ENCODE measurements at regions not wholly inside any gene's neighbourhood (a gene's known extent, or its start where the extent isn't known, plus 50 kb on each side); places are given as distances from the start of the nearest gene placed in this dataset.
"Not testable (repeated sequence)": the region's sequence is repeated elsewhere in the genome, so short reads cannot be mapped to it uniquely, and the experiment has no call there.

GRCh38 chr3:153038367-153038766 lies 123.7 kb upstream of the RAP2B start:
- DNase-seq = no peak

GRCh38 chr3:153038779-153039178 lies 123.2 kb upstream of the RAP2B start:
- DNase-seq = no peak

GRCh38 chr3:153041181-153041580 lies 120.8 kb upstream of the RAP2B start:
- DNase-seq = no peak

GRCh38 chr3:153042088-153042487 lies 119.9 kb upstream of the RAP2B start:
- no peak for DNase-seq

- DNase-seq = no peak
Observed at GRCh38 chr3:153043729-153044328, 118.2 kb upstream of the RAP2B start.

GRCh38 chr3:153045150-153045549 lies 116.9 kb upstream of the RAP2B start:
- no peak for DNase-seq

- no peak for DNase-seq
Observed at GRCh38 chr3:153050978-153051377, 111.0 kb upstream of the RAP2B start.

- DNase-seq = no peak
Observed at GRCh38 chr3:153051427-153052095, 110.5 kb upstream of the RAP2B start.

GRCh38 chr3:153052096-153052460 lies 109.9 kb upstream of the RAP2B start:
- DNase-seq = no peak

GRCh38 chr3:153055217-153055616 lies 106.8 kb upstream of the RAP2B start:
- no peak for DNase-seq

- no peak for DNase-seq
Observed at GRCh38 chr3:153055779-153056178, 106.2 kb upstream of the RAP2B start.

GRCh38 chr3:153058031-153058688 lies 103.9 kb upstream of the RAP2B start:
- not testable (repeated sequence) for DNase-seq

GRCh38 chr3:153060346-153060745 lies 101.7 kb upstream of the RAP2B start:
- DNase-seq = no peak

GRCh38 chr3:153061938-153062528 lies 100.0 kb upstream of the RAP2B start:
- DNase-seq = no peak

- no peak for DNase-seq
Observed at GRCh38 chr3:153063337-153063736, 98.7 kb upstream of the RAP2B start.

GRCh38 chr3:153066983-153067382 lies 95.0 kb upstream of the RAP2B start:
- no peak for DNase-seq

GRCh38 chr3:153069598-153070510 lies 92.2 kb upstream of the RAP2B start:
- DNase-seq = no peak

GRCh38 chr3:153070511-153070868 lies 91.5 kb upstream of the RAP2B start:
- DNase-seq = no peak

- DNase-seq = no peak
Observed at GRCh38 chr3:153072382-153072781, 89.6 kb upstream of the RAP2B start.

- DNase-seq = no peak
Observed at GRCh38 chr3:153072856-153073255, 89.2 kb upstream of the RAP2B start.

- no peak for DNase-seq
Observed at GRCh38 chr3:153073636-153074035, 88.4 kb upstream of the RAP2B start.

GRCh38 chr3:153078826-153079225 lies 83.2 kb upstream of the RAP2B start:
- no peak for DNase-seq

- DNase-seq = no peak
Observed at GRCh38 chr3:153079386-153079785, 82.6 kb upstream of the RAP2B start.

Measured in CD4-positive, alpha-beta T cell treated with Interleukin-21 for 1 hour (primary cell).